ENCODE measurements at regions not wholly inside any gene's neighbourhood (a gene's known extent, or its start where the extent isn't known, plus 50 kb on each side); places are given as distances from the start of the nearest gene placed in this dataset.

- no peak for TF ChIP-seq CTCF (IDR thresholded peaks at IDR 0.05; ENCODE audit: control insufficient read depth, extremely low read depth, insufficient read depth)
- no peak overlapping the region for H3K4me3 ChIP-seq (ENCODE audit: low read depth, low read length)
- DNase-seq (ENCODE audit: low read depth), result no peak
These were observed 1459.9 kb downstream of the GRIK2 start for GRCh38 chr6:102853249-102853955.

- DNase-seq (ENCODE audit: low read depth), result no peak
- no peak for TF ChIP-seq CTCF (IDR thresholded peaks at IDR 0.05; ENCODE audit: control insufficient read depth, extremely low read depth, insufficient read depth)
- no peak overlapping the region for H3K4me3 ChIP-seq (ENCODE audit: low read depth, low read length)
These were observed 1455.3 kb downstream of the GRIK2 start for GRCh38 chr6:102848796-102849195.

- DNase-seq (ENCODE audit: low read depth), result no peak
- no peak overlapping the region for H3K4me3 ChIP-seq (ENCODE audit: low read depth, low read length)
- no peak for TF ChIP-seq CTCF (IDR thresholded peaks at IDR 0.05; ENCODE audit: control insufficient read depth, extremely low read depth, insufficient read depth)
These were observed 1454.7 kb downstream of the GRIK2 start for GRCh38 chr6:102848210-102848609.

GRCh38 chr6:102841060-102841459 is 1447.6 kb downstream of the GRIK2 start:
- no peak for TF ChIP-seq CTCF (IDR thresholded peaks at IDR 0.05; ENCODE audit: control insufficient read depth, extremely low read depth, insufficient read depth)
- no peak overlapping the region for H3K4me3 ChIP-seq (ENCODE audit: low read depth, low read length)
- DNase-seq (ENCODE audit: low read depth), result peak; percentile 75

GRCh38 chr6:102832021-102832420 is 1438.5 kb downstream of the GRIK2 start:
- TF ChIP-seq CTCF (IDR thresholded peaks at IDR 0.05; ENCODE audit: control insufficient read depth, extremely low read depth, insufficient read depth), result no peak
- no peak overlapping the region for H3K4me3 ChIP-seq (ENCODE audit: low read depth, low read length)
- no peak for DNase-seq (ENCODE audit: low read depth)

- TF ChIP-seq CTCF (IDR thresholded peaks at IDR 0.05; ENCODE audit: control insufficient read depth, extremely low read depth, insufficient read depth), result no peak
These were observed 1426.6 kb downstream of the GRIK2 start for GRCh38 chr6:102820098-102820497.

GRCh38 chr6:102815207-102815606 is 1421.7 kb downstream of the GRIK2 start:
- no peak for TF ChIP-seq CTCF (IDR thresholded peaks at IDR 0.05; ENCODE audit: control insufficient read depth, extremely low read depth, insufficient read depth)
- no peak overlapping the region for H3K4me3 ChIP-seq (ENCODE audit: low read depth, low read length)
- no peak for DNase-seq (ENCODE audit: low read depth)

More at GRCh38 chr6:102820098-102820497, 1426.6 kb downstream of the GRIK2 start:
- no peak for DNase-seq (ENCODE audit: low read depth)
- no peak overlapping the region for H3K4me3 ChIP-seq (ENCODE audit: low read depth, low read length)

All from LNCaP clone FGC (cell line).